Osteocyte (in vitro differentiated cells): ENCODE measurements at regions not wholly inside any gene's neighbourhood (a gene's known extent, or its start where the extent isn't known, plus 50 kb on each side); places are given as distances from the start of the nearest gene placed in this dataset.
"Not testable (repeated sequence)": the region's sequence is repeated elsewhere in the genome, so short reads cannot be mapped to it uniquely, and the experiment has no call there.

Experiments
- DNase-seq: peaks from one replicate; pipeline ENCODE4 v3.0.0; 2021; ENCODE audit warnings: mixed read lengths; ENCODE audit not compliant: unreplicated experiment; ENCODE audit errors: extremely low spot score
- H3K27ac Mint-ChIP-seq: one replicate; pipeline ENCODE4 v1.8.0; 2021; ENCODE audit warnings: mild to moderate bottlenecking, mixed read lengths; ENCODE audit not compliant: unreplicated experiment
- H3K27me3 Mint-ChIP-seq: one replicate; pipeline ENCODE4 v1.8.0; 2021; ENCODE audit warnings: mixed read lengths; ENCODE audit not compliant: unreplicated experiment
- H3K36me3 Mint-ChIP-seq: one replicate; pipeline ENCODE4 v1.8.0; 2021; ENCODE audit warnings: mixed read lengths; ENCODE audit not compliant: unreplicated experiment
- H3K4me1 Mint-ChIP-seq: one replicate; pipeline ENCODE4 v1.8.0; 2021; ENCODE audit warnings: mixed read lengths; ENCODE audit not compliant: unreplicated experiment
- H3K4me3 Mint-ChIP-seq: one replicate; pipeline ENCODE4 v1.8.0; 2021; ENCODE audit warnings: mild to moderate bottlenecking, moderate library complexity, mixed read lengths; ENCODE audit not compliant: unreplicated experiment
- H3K9me3 Mint-ChIP-seq: one replicate; pipeline ENCODE4 v1.8.0; 2021; ENCODE audit warnings: mixed read lengths; ENCODE audit not compliant: unreplicated experiment
- TF ChIP-seq, protein P1 (sequence below): fragments of 200-600 bp; sonication (generic); IDR thresholded peaks from 2 replicates; pipeline ENCODE4 v1.5.0; 2021; ENCODE audit warnings: antibody characterized with exemption, mild to moderate bottlenecking, moderate library complexity

GRCh38 chr7:131083781-131084180 is 243.9 kb upstream of the MKLN1 start:
- no peaks in the 10 kb centered on the region for H3K27me3 Mint-ChIP-seq
- TF ChIP-seq, protein P1, sequence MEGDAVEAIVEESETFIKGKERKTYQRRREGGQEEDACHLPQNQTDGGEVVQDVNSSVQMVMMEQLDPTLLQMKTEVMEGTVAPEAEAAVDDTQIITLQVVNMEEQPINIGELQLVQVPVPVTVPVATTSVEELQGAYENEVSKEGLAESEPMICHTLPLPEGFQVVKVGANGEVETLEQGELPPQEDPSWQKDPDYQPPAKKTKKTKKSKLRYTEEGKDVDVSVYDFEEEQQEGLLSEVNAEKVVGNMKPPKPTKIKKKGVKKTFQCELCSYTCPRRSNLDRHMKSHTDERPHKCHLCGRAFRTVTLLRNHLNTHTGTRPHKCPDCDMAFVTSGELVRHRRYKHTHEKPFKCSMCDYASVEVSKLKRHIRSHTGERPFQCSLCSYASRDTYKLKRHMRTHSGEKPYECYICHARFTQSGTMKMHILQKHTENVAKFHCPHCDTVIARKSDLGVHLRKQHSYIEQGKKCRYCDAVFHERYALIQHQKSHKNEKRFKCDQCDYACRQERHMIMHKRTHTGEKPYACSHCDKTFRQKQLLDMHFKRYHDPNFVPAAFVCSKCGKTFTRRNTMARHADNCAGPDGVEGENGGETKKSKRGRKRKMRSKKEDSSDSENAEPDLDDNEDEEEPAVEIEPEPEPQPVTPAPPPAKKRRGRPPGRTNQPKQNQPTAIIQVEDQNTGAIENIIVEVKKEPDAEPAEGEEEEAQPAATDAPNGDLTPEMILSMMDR: no peak
- peaks cover 19% of the 10 kb centered on the region for H3K36me3 Mint-ChIP-seq
- no peaks in the 10 kb centered on the region for H3K4me1 Mint-ChIP-seq
- no peak for DNase-seq
- H3K4me3 Mint-ChIP-seq: no peak overlapping the region
- H3K9me3 Mint-ChIP-seq: no peaks in the 10 kb centered on the region
- H3K27ac Mint-ChIP-seq: no peak overlapping the region

GRCh38 chr7:131084336-131084735 is 243.3 kb upstream of the MKLN1 start:
- H3K4me1 Mint-ChIP-seq, DNase-seq, H3K9me3 Mint-ChIP-seq, H3K4me3 Mint-ChIP-seq, H3K27me3 Mint-ChIP-seq, H3K27ac Mint-ChIP-seq: not testable (repeated sequence)
- H3K36me3 Mint-ChIP-seq: peaks cover 20% of the 10 kb centered on the region

DNA sequence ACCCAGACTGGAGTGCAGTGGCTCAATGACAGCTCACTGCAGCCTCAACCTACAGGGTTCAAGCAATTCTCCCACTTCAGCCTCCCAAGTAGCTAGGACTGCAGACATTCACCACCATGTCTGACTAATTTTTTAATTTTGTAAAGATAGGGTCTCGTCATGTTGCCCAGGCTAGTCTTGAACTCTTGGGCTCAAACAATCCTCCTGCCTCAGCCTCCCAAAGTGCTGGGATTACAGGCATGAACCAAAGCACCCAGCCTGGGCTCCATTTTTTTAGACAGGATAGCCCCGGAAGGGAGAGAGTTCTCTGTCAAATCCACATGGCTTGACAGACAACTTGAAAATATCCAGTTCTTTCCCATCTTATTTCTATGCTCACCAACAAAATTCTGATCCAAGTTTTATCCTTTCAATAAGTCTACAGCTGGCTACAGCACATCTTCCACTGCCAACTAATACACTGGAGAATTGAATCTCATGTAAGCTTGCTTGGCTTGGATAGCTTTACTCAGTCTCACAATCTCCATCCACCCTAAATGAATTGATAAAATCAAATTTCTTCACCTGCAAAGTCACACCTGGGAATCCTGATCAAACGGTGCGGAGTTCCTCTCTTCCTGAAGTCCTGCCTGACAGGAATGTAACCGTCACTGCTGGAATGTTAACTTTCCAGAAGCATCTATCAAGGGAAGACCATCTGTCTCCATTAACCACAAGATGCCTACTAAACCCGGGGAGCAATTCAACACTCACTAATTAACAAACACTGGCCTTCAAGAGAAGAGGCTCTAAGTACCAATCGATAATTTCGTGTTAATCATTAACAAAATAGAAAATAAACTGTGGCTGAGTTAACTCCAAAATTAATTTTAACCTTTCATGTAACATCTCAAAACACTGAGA is 239.7 kb upstream of the MKLN1 start:
- no peak for DNase-seq
- H3K36me3 Mint-ChIP-seq: peaks cover 18% of the 10 kb centered on the region
- H3K27me3 Mint-ChIP-seq: no peaks in the 10 kb centered on the region
- peaks cover 9% of the 10 kb centered on the region for H3K4me1 Mint-ChIP-seq
- H3K27ac Mint-ChIP-seq: no peak overlapping the region
- TF ChIP-seq, protein P1: no peak
- H3K4me3 Mint-ChIP-seq: no peak overlapping the region
- no peaks in the 10 kb centered on the region for H3K9me3 Mint-ChIP-seq

DNA sequence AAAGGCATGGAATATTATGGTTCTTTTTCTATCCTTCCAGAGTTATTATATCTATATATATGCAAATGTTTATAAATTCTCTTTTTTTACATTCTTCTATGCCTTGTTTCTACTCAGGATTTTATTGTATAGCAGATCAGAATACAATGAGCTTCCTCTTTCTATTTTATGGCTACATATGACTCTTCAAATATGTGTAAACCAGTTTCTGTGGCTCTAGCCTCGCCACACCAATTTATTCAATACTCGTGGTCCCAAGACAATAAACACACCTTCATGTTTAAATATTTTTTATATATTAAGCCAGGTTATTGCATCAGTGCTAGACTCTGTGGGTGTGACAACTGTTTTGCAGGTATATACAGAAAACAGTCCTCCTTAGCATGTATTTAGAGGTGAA is 237.5 kb upstream of the MKLN1 start:
- no peak overlapping the region for H3K4me3 Mint-ChIP-seq
- H3K27me3 Mint-ChIP-seq: no peaks in the 10 kb centered on the region
- DNase-seq: no peak
- H3K4me1 Mint-ChIP-seq: peaks cover 14% of the 10 kb centered on the region
- H3K27ac Mint-ChIP-seq: no peak overlapping the region
- H3K36me3 Mint-ChIP-seq: peaks cover 13% of the 10 kb centered on the region
- TF ChIP-seq, protein P1: no peak
- no peaks in the 10 kb centered on the region for H3K9me3 Mint-ChIP-seq

DNA sequence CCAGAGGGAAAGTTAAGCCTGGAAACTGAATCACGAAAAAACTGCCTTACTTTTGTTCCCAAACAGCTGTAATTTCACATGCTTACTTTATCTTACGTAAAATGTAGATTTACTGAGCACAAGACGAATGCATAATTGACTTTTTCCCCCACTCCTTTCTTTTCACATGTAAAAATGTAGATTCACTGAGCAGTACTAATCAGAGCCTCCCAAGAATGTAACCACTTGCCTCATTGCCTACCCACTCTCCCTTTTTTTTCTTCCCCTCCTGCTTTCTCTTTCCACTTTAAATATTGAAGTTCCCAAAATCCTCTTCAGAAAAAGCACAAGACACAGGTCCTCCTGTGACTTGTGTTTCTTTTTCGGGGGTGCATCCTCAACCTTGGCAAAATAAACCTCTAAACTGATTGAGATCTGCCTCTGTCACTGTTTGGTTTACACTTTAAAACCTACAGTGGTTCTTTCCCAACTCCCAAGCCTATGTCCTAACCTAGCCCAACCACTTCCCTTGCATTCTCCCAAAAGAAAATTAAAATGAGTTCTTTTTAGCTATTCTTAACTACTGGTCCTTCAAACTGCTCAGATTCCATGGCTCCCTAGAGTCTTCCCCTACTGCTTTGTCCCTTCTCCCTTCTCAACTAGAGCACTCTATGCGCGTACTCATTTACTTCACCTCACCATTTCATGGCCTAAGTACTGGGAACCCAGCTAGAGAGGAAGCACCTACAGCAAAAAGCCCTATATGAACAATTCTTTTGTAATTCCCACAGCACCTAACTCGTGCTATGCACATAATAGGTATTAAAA is 236.6 kb upstream of the MKLN1 start:
- Mint-ChIP-seq H3K36me3 (peaks cover 8% of the 10 kb centered on the region), H3K4me1 (peaks cover 17% of the 10 kb centered on the region), H3K27me3 (no peaks in the 10 kb centered on the region), H3K4me3 (no peak overlapping the region), H3K27ac (no peak overlapping the region), H3K9me3 (no peaks in the 10 kb centered on the region)
- TF ChIP-seq, protein P1: no peak
- DNase-seq: no peak
